NCI-H1417 (cell line): ENCODE measurements at regions not wholly inside any gene's neighbourhood (a gene's known extent, or its start where the extent isn't known, plus 50 kb on each side); places are given as distances from the start of the nearest gene placed in this dataset.
A peak's percentile ranks its signal among the peaks of the same experiment; 100 is the strongest.

Experiments used
- DNase-seq, 3 experiments: peaks; one replicate each; lab custom pipeline; 2025; lab: John Stamatoyannopoulos, UW

DNA sequence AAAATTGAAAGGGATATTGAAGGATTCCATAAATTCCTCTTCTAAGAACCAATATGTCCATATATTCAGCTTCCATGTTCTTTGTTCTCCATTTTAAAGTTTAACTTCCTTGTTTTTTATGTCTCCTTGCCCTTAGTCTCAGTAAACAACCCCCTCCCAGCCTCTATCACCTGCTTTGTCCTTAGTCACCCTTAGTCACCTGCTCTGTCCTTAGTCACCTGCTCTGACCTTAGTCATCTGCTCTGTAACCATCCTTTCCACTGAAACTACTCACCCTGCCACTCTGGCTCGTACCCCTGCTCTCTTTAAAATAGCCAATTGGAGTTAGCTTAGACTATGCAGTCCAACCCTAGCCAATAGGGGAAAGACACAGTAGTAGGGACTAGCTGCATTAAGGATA is 136.2 kb upstream of the TMEM106B start:
- DNase-seq: no peak

DNA sequence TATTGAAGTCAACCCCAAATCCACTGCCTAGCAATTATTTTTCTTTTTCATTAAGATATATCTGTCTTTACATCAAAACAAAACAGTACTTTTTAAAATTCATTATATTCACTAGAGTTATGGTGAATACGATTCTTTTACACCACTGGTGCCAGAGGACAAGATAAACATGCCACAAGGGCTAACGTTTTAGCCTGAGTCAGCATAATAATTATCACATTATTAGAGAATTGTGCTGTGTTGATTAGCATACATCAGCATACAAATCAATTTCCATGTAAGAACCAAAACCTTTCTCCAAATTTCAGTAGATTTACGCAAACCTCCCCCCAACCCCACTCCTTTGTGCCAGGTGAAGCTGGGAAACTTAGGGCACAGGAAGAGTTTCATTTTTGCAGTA is 131.1 kb upstream of the TMEM106B start:
- no peak for DNase-seq

DNA sequence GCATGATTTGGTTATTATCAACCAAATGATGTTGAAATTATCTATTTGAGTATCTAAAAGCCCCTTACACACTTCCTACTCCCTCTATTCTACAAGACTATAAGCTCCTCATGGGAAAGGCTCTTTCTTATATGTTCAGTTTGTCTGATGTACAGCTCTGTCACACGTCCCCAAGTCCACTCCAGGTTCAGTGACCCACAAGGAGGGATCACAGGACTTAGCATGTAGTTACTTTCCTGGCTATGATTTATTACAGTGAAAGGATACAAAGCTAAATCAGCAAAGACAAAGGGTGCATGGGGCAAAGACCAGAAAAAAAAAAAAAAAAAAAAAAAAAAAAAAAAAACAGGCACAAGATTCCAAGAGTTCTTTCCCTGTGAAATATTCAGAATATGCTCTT is 125.6 kb upstream of the TMEM106B start:
- no peak for DNase-seq

DNA sequence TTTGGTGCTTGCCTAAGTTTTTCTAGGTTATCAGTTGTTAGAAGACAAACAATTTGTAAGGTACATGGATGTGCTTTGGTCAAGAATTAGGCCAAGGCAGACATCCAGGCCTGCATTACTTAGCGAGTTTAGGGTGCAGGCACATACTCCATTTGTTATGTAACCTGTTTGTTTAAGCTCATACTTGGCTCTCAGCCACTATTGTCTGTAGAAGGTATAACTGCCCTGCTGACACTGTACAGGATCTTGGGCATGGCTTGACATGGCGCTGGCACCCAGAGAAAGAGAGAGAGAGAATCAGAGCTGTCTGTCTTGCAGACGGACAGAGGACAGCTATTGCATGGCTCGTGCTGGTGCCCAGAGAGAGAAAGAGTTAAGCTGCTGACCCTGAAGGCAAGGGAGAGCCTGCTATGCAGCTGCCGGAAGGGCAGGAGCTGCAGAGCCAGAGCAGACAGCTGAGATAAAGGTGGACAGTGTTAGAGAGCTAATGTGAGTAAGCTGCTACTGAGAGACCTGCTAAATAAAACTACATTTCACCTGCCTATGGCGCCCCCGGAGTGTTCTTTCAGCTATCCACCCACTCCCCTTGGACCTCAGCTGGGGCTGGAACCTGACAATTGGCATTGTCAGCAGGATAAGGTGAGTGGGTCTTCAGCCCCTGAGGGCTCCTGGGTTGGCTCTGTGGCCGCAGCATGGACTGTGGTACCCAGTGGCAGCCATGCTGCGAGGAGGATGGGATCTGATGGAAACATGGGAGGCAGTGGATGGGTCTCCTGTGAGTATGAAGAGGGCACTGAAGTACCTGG is 120.9 kb upstream of the TMEM106B start:
- DNase-seq: peak in 1 of 3 experiments; percentile 14

DNA sequence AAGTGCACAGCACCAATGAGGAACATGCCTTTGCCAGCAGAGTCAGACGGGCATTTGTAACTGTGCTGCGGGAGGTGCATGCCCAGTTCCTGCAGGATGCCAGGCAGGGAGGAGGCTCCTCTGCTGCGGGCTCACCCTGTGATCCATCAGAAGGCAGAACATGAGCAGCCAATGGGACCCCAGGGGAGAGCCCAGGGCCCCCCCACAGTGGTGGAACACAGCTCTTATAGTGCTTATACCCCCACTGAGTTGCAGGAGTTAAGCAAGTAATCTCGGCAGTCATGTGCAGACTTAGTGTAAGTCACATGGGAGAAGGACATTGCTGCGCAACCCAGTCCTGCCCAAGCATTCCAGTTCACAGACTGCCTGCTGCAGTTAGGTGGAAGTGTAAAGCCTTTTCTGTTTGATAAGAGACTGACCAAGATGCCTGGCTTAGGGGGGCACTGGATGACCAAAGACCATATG is 120.3 kb upstream of the TMEM106B start:
- DNase-seq: no peak

DNA sequence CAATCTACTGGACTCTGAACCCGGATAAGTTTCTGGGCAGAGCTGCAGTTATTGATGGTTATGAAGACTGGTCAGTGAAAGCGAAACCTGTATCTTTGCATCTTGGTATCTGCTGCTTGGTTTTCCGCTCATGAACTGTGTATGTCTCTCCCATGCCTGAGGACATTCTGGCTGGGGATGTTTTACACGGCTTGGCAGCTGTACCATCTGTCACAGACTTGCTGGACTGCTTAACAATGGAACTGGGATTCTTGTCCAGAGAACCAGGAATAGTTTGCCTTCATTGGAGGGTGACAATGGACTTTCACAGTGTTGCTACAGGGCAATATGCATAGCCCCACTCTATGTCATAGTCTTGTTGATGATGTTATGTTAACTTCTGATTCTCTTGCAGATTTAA is 119.9 kb upstream of the TMEM106B start:
- no peak for DNase-seq

DNA sequence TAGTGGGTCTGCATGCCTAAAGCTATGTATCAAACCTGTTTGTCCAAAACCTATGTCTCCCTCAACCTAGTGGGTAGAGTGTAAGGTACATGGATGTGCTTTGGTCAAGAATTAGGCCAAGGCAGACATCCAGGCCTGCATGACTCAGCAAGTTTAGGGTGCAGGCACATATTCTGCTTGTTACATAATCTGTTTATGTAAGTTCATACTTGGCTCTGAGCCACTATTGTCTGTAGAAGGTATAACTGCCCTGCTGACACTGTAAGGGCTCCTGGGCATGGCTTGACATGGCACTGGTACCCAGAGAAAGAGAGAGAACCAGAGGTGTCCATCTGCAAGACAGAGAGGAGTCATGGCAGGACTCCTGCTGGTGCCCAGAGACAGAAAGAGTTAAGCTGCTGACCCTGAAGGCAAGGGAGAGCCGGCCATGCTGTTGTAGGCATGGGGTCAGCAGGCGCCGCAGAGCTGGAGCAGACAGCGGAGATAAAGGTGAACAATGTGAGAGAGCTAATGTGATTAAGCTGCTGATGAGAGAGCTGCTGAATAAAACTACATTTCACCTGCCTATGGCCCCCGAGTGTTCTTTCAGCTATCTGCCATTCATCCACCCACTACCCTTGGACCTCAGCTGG is 118.5 kb upstream of the TMEM106B start:
- no peak for DNase-seq

DNA sequence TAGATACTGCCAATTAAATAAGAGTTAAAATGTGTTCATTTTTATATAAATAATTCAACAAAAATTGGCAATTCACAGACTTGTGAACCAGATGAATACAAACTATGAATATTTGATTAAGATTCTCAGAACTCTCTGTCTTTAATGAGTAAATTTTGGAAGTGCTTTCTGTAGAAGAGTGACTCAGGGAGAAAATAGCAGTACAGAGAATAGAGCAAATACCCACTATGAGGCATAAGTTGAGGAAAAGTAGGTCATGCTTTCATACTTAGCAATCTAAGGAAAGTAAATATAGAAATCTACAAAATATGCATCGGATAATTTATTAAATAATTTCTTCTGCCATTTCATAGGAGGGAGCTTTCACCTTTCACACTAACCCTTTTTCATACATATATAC is 117.7 kb upstream of the TMEM106B start:
- DNase-seq: no peak

DNA sequence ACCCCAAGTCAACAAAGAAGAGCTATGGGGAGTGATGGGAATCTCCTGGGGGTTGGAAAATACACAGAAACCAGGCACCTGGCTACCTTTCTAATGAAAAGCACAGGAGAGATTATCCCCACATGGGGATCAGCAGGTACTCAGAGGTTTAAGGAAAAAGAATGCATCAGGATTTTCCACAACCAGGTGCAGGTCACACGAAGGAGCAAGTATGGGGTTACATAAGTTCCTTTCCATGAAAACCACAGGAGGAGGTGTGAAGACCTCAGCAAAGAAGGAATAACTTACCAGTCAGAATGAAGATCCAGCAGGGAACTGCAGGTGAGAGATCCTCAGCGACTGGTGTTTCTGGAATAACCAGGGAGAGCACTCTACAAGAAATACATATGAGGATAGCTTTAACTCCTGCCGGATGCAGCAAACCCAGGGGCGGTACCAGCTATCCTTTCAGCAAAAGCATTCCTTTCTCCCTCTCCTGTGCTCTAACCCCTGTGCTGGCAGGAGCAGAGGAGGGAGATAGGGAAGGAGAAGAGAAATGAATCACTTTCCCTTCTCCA is 116.7 kb upstream of the TMEM106B start:
- DNase-seq: no peak

DNA sequence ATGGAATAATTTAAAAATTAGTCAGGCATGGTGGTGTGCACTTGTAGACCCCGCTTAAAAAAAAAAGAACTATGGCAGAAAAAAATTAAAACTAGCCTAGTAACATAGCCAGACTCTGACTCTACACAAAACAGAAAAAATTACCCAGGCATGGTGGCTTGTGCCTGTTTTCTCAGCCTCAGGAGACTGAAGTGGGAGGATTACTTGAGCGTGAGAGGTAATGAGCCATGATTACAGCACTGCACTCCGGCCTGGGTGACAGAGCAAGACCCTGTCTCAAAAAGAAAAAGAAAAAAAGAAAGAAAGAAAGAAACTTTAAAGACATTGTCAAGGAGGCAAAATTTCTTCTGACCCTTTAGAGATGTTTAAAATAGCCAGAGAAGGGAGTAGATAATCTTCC is 109.0 kb upstream of the TMEM106B start:
- DNase-seq: no peak

DNA sequence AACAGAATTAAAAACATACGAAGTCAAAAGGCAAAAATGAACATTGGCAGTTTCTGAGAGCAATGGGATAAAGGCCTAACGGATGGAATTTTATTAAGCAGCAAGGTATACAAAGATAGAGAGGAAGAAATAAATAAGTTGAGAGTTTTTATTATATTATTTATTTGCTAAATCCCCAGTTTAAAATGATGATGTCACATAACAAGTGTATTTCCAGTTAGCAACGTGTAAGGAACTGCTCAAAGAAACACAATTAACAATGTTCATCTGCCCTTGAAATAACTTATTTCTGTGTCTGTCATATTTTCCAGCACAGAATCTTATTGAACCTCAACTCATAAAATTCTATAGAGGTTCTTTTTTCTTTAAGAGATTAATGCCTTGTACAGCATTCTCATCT is 108.6 kb upstream of the TMEM106B start:
- no peak for DNase-seq

DNA sequence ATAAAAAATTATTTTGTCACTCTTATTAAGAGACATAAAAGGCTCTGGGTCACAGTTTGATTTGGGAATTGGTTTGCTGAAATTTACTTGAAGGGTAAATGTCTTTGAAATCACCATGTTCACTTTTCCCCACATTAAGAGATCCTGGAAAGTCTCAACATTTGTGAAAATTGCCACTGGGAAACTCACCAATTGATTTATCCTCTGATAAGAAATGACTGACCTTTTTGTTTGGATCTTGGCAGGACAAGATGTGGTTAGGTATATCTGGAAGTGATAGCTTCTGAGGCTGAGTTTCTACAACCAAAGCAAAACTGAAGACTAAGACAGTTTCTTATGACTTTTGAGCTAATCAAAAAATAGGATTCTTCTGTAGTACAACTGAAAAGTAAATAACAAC is 107.1 kb upstream of the TMEM106B start:
- DNase-seq: no peak

DNA sequence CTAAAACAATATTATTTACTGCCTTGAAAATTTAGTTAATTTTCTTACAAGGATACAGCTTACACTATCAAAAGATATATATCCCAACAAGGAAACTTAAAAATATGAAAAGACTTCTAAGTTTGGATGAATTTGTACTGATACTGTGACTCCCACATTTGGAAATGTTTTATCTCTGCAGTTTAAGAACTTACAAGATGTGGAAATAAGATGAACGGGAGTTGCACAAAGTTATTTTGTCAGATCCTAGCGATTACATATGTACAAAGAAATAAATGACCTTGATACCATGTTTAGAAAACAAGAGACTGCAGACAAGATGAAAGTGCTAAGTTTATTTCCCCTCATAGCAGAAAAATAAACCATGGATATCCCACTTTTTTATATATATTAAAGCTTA is 103.7 kb upstream of the TMEM106B start:
- no peak for DNase-seq

DNA sequence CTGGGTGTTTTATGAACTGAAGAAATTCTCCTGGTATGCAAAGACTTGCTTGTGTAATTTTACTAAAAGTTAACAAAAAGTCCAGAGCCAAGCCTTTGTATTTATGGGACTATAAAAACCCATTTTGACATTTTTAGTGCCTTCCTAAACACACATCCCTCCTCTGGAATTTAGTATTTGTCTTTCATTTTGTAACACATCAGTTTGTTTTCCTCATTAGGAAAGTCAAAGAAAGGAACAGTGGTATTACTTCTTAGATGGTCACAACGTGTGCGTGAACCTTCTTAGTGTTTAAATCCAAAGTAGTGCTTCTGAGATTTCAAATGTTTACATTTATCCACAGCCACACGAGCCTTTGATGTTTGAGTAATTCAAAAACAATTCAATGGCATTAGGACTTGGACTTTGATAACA is 103.2 kb upstream of the TMEM106B start:
- DNase-seq: no peak

DNA sequence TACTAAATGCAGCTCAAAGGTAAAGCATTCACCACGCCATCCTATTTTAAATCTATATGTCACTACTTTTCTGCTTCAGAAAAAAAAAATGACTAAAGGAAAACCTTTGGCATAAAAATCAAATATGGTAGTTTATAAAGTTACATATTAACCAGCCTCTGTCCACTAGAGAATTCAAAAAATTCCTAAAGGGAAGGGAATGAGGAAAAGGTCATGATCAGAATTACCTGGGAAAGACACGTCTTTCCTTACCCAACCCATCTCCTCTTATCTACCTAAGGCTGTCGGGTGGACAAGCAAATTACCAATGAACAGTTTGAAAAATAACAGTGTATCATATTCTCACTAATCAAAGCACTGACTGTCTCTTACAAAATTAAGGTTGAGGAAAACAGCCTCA is 100.7 kb upstream of the TMEM106B start:
- DNase-seq: no peak

DNA sequence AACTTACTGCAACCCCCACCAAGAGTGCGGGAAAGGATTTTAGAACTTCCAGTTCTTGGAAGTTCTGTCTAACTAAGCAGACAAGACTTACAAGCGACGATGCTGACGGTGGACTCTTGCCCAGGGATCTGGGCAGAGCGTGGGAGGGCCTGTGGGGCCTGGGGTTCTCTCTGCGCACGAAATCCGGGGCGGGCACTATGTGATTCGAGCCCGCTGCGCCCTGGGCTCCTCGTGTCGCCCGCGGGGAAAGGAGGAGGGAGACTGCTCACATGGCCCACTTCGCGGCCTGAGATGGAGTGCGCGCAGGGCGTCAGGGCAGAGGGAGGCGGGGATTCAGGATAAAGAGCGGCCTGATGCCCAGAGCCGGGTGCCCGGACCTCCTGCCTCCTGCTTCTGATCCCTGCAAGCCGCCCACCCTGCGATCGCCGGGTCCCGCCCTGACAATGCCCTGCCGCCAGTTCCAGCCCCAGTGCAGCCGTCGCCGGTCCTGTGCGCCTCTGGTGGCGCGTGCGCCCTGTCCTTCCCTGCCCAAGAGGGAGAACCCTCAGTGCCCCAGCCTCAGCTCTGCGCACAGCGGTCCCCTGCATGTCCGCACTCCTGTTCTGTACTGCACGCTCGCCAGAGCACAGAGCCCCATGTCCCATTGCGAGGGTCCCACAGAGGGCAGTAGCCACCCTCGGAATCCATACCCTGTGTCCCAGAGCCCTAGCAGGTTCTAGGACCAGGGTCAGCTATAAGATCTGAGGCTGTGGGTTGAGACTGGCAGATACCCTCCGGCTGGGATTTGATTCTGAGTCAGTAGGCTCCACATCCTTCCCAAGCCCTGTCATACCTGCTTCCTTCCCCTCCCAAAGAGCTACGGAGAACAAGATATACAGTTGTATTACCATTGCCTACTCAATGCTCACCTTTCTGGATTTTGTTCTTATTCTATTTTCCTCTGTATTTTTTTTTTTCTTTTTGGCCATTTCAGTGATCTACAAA is 99.4 kb upstream of the TMEM106B start:
- DNase-seq: no peak

DNA sequence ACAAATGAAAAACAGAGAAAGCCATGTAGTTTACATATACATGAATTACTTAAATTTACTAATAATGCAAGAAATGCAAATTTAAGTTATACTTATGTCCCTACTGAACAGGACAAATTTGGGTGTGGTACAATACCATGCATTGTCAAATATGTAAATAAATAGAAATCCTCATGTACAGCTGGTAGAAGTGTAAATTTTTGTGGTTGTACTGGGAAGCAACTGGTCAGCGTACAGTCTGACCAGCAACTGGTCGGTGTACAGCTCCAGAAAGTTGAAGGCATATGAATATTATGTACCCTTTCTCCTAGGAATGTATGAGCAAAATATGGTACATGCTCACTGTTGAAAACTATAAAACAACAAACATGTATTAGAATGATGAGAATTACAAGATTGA is 93.9 kb upstream of the TMEM106B start:
- no peak for DNase-seq

DNA sequence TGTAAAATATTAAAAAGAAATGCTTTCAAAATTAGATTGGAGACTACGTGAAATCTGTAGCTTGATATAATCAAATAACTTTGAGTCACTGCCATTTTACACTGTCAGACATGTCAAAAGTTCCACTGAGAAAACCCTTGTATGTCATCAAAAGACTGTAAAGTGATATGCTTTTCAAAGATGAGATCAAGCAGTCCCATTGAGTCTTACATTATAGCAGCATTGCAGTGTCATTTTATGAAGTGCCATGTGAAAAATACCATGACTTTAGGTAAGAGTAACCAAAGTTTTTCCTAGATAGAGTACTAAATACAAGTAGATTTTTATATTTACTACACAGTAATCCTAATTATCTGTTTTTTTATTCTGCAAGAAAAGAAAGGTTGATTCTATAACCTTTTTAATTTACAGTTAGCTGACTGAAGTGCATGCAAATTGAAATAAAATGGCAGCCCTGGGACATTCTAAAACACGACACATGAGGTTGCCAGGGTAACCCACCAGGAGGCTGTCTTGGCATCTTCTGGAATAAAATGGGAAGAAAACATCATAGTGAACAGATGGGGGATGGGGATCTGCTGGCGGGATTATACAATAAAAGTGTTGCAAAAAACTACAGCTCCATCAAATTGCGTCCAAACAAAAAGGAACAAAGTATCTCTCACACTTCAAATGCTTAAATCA is 91.3 kb upstream of the TMEM106B start:
- DNase-seq: peak in 2 of 3 experiments; percentile 6 to 63

DNA sequence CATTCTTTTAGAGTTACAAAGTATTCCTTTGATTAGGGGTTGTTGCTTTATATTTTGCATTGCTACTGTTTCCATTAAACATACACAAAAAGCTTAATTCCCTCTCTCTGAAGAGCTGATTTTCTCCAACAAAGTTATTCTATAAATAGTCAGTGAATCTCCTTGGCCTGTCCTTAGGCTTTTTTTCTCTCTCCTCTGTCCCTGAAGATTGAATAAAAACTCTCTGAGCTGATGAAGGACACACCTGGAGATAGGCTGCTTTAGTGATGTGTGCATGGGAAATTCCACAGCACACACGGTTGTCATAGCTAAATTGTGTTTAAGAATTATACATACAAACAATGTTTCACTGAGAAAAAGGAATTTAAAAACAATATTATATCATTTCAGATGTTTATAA is 90.5 kb upstream of the TMEM106B start:
- DNase-seq: no peak

DNA sequence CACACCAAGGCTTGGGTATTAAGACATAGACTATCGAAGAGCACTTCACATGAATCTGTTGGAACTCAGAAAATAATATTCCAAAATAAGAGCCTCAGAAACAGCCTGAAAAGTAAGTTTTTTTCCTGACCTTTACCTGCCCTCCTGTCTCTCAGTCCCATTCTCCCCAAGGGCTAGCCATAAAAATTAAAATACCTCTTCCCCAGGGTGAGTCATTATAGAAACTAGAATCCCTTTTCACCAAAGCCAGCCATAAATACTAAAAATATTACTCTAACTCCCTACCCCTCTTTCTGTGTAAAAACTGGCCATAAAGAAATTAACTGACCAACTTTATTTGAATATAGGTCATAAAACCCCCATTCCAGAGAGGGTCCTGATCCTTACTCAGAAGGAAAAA is 87.9 kb upstream of the TMEM106B start:
- DNase-seq: no peak

DNA sequence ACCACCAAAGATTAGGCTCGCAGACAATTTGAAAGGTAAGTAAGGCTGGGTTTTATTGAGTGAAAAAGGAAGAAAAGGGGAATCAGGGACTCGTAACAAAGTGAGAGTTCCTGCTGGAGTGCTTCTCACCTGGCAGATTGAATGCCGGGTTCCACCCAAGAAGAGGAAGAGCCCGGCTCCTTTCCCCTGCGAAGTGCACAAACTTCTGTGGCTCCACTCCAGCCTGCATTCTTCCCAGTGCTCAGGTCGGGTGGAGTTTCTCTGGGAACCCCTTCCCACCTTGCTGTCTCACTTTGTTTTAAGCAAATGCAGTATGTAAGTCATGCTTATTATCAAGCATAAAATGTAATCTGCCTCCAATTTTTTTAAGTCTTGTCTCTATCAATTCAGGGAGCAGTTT is 87.1 kb upstream of the TMEM106B start:
- DNase-seq: no peak

DNA sequence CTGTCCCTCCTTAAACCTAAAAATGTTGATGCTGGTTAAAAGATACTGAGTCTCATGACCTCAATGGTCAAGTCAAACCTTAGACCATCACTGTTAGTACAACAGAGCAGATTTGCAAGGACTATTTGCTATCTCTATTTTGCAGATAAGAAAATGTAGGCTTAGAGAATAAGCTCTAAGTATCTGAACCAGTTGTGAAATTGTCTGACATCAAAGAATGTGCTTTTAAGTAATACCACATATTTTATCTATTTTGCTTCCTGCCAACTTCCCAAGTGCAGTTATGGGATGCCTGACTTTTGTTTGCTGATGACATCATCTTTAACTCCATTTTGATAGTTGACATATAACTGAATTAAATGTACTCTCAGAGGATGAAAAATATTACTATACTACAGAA is 83.6 kb upstream of the TMEM106B start:
- DNase-seq: no peak
